ENCODE measurements at regions not wholly inside any gene's neighbourhood (a gene's known extent, or its start where the extent isn't known, plus 50 kb on each side); places are given as distances from the start of the nearest gene placed in this dataset.

GRCh38 chr14:82500222-82500621, 966.6 kb upstream of the SEL1L start:
- intact Hi-C loops (cut with DNase I) = no loop called here

GRCh38 chr14:82501554-82501953, 967.9 kb upstream of the SEL1L start:
- no peak for TF ChIP-seq CTCF (IDR thresholded peaks at IDR 0.05)
- DNase-seq (no peak), ATAC-seq (no peak)
- no peak overlapping the region for H3K4me3 ChIP-seq
- H3K9me3 ChIP-seq = no peaks in the 10 kb centered on the region
- intact Hi-C loops (cut with DNase I) = no loop called here
- H3K27me3 ChIP-seq = no peaks in the 10 kb centered on the region
- H3K36me3 ChIP-seq = no peaks in the 10 kb centered on the region
- H3K4me1 ChIP-seq = no peaks in the 10 kb centered on the region
- no peak overlapping the region for H3K27ac ChIP-seq

More at GRCh38 chr14:82500222-82500621, 966.6 kb upstream of the SEL1L start:
- Histone ChIP-seq H3K4me3 (no peak overlapping the region), H3K9me3 (no peaks in the 10 kb centered on the region), H3K4me1 (no peaks in the 10 kb centered on the region), H3K36me3 (no peaks in the 10 kb centered on the region), H3K27ac (no peak overlapping the region), H3K27me3 (no peaks in the 10 kb centered on the region)
- no peak for DNase-seq
- ATAC-seq = no peak
- TF ChIP-seq CTCF (IDR thresholded peaks at IDR 0.05) = no peak

- Histone ChIP-seq H3K27ac (no peak overlapping the region), H3K36me3 (no peaks in the 10 kb centered on the region), H3K4me3 (no peak overlapping the region), H3K9me3 (no peaks in the 10 kb centered on the region), H3K4me1 (no peaks in the 10 kb centered on the region), H3K27me3 (no peaks in the 10 kb centered on the region)
- ATAC-seq (no peak), DNase-seq (no peak)
- intact Hi-C loops (cut with DNase I) = no loop called here
- no peak for TF ChIP-seq CTCF (IDR thresholded peaks at IDR 0.05)
Observed at GRCh38 chr14:82502043-82502442, 968.4 kb upstream of the SEL1L start.

GRCh38 chr14:82504894-82505293, 971.2 kb upstream of the SEL1L start:
- Histone ChIP-seq H3K9me3 (no peaks in the 10 kb centered on the region), H3K4me1 (no peaks in the 10 kb centered on the region), H3K4me3 (no peak overlapping the region), H3K36me3 (no peaks in the 10 kb centered on the region), H3K27ac (no peak overlapping the region), H3K27me3 (no peaks in the 10 kb centered on the region)
- intact Hi-C loops (cut with DNase I) = no loop called here
- DNase-seq (no peak), ATAC-seq (no peak)
- TF ChIP-seq CTCF (IDR thresholded peaks at IDR 0.05) = no peak

GRCh38 chr14:82510007-82510406, 976.4 kb upstream of the SEL1L start:
- Histone ChIP-seq H3K27me3 (no peaks in the 10 kb centered on the region), H3K36me3 (no peaks in the 10 kb centered on the region), H3K27ac (no peak overlapping the region), H3K9me3 (no peaks in the 10 kb centered on the region), H3K4me3 (no peak overlapping the region), H3K4me1 (no peaks in the 10 kb centered on the region)
- intact Hi-C loops (cut with DNase I) = no loop called here
- TF ChIP-seq CTCF (IDR thresholded peaks at IDR 0.05) = no peak
- no peak for ATAC-seq
- no peak for DNase-seq

GRCh38 chr14:82511399-82511798, 977.7 kb upstream of the SEL1L start:
- no peak overlapping the region for H3K27ac ChIP-seq
- no peaks in the 10 kb centered on the region for H3K4me1 ChIP-seq
- intact Hi-C loops (cut with DNase I) = no loop called here
- no peaks in the 10 kb centered on the region for H3K36me3 ChIP-seq
- no peaks in the 10 kb centered on the region for H3K27me3 ChIP-seq
- no peaks in the 10 kb centered on the region for H3K9me3 ChIP-seq
- H3K4me3 ChIP-seq = no peak overlapping the region
- DNase-seq (no peak), ATAC-seq (no peak)
- TF ChIP-seq CTCF (IDR thresholded peaks at IDR 0.05) = no peak
